ENCODE measurements at regions not wholly inside any gene's neighbourhood (a gene's known extent, or its start where the extent isn't known, plus 50 kb on each side); places are given as distances from the start of the nearest gene placed in this dataset.

DNA sequence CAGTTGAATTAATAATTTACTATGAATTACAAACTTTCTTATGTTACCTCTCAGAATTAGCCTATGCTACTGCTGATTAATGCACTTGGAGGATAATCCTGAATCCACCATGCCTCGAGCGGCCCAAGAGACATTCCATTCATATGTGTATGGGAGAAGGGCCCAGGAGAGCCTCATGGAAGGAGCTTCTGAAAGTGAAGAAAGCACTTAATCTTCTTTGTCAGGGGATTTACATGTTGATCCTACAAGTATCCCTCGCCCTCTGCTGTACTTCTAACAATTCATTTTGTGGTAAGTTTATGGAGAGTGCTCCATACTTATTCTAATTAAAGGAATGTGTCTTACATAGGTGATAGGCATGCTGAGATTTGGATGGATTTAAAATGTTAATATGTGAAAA, 1189.1 kb upstream of the NXPH2 start:
- no peaks in the 10 kb centered on the region for H3K27me3 Mint-ChIP-seq (ENCODE audit: unreplicated experiment)
- TF ChIP-seq, protein P1, sequence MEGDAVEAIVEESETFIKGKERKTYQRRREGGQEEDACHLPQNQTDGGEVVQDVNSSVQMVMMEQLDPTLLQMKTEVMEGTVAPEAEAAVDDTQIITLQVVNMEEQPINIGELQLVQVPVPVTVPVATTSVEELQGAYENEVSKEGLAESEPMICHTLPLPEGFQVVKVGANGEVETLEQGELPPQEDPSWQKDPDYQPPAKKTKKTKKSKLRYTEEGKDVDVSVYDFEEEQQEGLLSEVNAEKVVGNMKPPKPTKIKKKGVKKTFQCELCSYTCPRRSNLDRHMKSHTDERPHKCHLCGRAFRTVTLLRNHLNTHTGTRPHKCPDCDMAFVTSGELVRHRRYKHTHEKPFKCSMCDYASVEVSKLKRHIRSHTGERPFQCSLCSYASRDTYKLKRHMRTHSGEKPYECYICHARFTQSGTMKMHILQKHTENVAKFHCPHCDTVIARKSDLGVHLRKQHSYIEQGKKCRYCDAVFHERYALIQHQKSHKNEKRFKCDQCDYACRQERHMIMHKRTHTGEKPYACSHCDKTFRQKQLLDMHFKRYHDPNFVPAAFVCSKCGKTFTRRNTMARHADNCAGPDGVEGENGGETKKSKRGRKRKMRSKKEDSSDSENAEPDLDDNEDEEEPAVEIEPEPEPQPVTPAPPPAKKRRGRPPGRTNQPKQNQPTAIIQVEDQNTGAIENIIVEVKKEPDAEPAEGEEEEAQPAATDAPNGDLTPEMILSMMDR (IDR thresholded peaks at IDR 0.05; ENCODE audit: partially characterized antibody, unreplicated experiment): no peak
- peaks cover 3% of the 10 kb centered on the region for H3K9me3 Mint-ChIP-seq (ENCODE audit: unreplicated experiment)
- H3K4me1 Mint-ChIP-seq (ENCODE audit: low read depth, unreplicated experiment): peaks cover 11% of the 10 kb centered on the region
- H3K4me3 Mint-ChIP-seq (ENCODE audit: unreplicated experiment): no peak overlapping the region
- H3K36me3 Mint-ChIP-seq (ENCODE audit: unreplicated experiment): no peaks in the 10 kb centered on the region
- DNase-seq: no peak
- H3K27ac Mint-ChIP-seq (ENCODE audit: unreplicated experiment): no peak overlapping the region

DNA sequence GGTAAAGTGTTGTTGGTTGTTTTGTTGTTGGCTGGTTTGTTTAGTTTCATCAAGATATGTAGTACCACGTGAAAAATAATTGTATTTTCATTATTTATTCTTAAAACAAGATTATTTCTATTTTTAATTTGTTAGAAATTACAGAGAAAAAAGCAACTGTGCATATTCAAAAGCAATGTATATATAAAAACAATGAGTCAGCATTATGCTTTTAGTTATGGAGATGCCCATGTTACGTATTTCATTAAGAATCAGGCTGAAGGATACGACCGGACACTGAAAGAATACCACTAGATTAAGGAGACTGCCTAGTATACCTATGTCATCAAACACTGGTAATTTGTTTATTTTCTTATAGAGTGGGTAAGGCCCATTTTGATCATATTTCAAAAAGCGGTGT, 1188.4 kb upstream of the NXPH2 start:
- Mint-ChIP-seq H3K36me3 (ENCODE audit: unreplicated experiment) (no peaks in the 10 kb centered on the region), H3K4me3 (ENCODE audit: unreplicated experiment) (no peak overlapping the region), H3K4me1 (ENCODE audit: low read depth, unreplicated experiment) (peaks cover 11% of the 10 kb centered on the region), H3K9me3 (ENCODE audit: unreplicated experiment) (peaks cover 2% of the 10 kb centered on the region), H3K27ac (ENCODE audit: unreplicated experiment) (no peak overlapping the region), H3K27me3 (ENCODE audit: unreplicated experiment) (no peaks in the 10 kb centered on the region)
- TF ChIP-seq, protein P1 (IDR thresholded peaks at IDR 0.05; ENCODE audit: partially characterized antibody, unreplicated experiment): no peak
- no peak for DNase-seq

DNA sequence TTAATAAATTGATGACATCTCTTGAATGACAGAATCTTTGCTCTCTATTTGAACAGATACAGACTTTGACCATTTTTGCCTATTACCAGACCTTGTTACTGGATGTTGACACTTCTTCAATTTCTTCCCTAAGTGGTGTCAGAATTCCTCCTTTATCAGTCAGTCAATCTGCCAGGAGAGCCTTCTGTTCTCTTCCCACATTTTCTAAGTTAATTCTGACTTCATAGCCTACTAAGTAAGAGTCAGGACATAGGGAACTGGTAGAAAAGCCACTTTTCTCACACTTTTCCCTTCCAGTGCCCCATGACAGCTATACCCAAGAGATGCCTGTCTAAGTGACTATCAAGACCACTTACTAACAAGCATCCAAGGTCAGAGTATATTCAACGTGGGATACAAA, 1187.5 kb upstream of the NXPH2 start:
- TF ChIP-seq, protein P1 (IDR thresholded peaks at IDR 0.05; ENCODE audit: partially characterized antibody, unreplicated experiment): no peak
- Mint-ChIP-seq H3K27me3 (ENCODE audit: unreplicated experiment) (no peaks in the 10 kb centered on the region), H3K36me3 (ENCODE audit: unreplicated experiment) (no peaks in the 10 kb centered on the region), H3K4me1 (ENCODE audit: low read depth, unreplicated experiment) (peaks cover 11% of the 10 kb centered on the region), H3K9me3 (ENCODE audit: unreplicated experiment) (peaks cover 2% of the 10 kb centered on the region), H3K27ac (ENCODE audit: unreplicated experiment) (no peak overlapping the region), H3K4me3 (ENCODE audit: unreplicated experiment) (no peak overlapping the region)
- DNase-seq: no peak

DNA sequence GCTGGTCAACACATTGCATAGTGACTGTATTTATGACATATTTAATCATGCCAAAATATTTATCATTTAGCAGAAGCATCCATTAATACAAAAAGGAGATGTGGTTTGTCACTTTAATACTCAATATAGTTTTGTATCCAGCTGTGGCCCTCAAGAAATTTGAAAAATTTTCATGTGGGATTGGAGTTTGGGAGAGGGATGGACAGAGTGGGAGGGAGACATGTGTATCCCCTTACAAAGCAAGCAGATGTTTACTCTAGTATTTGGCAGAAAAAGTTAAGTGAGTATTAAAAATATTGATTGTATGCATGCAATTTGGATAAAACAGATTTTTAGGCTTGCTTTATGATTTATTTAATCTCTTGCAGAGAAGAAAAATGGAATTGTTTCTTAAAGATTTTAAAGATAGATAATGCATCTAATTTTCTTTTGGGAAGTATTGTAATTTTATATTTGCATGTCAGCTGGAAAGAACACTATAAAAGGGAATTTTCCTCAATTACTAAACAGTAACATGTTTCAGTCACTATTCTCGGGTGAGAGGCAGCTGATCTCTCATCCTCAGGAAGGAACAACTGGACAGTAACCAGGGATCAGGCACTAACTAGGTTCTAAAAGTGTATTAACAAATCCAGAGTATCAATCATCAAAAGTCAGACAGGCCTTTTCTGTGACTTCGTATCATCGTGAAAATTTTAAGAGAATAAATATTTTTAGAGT, 1184.7 kb upstream of the NXPH2 start:
- Mint-ChIP-seq H3K9me3 (ENCODE audit: unreplicated experiment) (no peaks in the 10 kb centered on the region), H3K36me3 (ENCODE audit: unreplicated experiment) (peaks cover 10% of the 10 kb centered on the region), H3K27me3 (ENCODE audit: unreplicated experiment) (no peaks in the 10 kb centered on the region), H3K4me1 (ENCODE audit: low read depth, unreplicated experiment) (peaks cover 11% of the 10 kb centered on the region), H3K4me3 (ENCODE audit: unreplicated experiment) (no peak overlapping the region), H3K27ac (ENCODE audit: unreplicated experiment) (no peak overlapping the region)
- no peak for DNase-seq
- TF ChIP-seq, protein P1 (IDR thresholded peaks at IDR 0.05; ENCODE audit: partially characterized antibody, unreplicated experiment): no peak

DNA sequence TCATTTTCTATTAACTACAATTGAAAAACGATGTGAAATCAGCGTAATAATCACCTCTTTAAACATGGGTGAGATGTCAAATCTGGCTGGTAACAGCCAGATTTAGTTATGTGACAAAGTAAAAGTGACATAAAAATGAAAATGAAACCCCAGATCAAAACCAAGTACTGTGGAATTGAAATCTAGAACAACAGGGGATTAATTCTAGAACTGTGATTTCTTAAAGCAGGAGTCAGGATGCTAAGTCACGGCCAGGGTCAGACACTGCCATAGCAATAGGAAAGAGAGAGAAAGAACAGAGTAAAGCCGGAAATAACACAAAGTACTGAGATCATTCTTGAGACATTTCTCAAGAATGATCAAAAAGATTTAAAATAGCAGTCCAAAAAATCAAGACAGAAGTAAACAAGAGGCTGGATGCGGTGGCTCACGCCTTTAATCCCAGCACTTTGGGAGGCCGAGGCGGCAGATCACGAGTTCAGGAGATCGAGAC, 1183.7 kb upstream of the NXPH2 start:
- H3K4me3 Mint-ChIP-seq (ENCODE audit: unreplicated experiment): no peak overlapping the region
- no peaks in the 10 kb centered on the region for H3K27me3 Mint-ChIP-seq (ENCODE audit: unreplicated experiment)
- H3K36me3 Mint-ChIP-seq (ENCODE audit: unreplicated experiment): peaks cover 10% of the 10 kb centered on the region
- peaks cover 9% of the 10 kb centered on the region for H3K4me1 Mint-ChIP-seq (ENCODE audit: low read depth, unreplicated experiment)
- H3K9me3 Mint-ChIP-seq (ENCODE audit: unreplicated experiment): no peaks in the 10 kb centered on the region
- DNase-seq: no peak
- H3K27ac Mint-ChIP-seq (ENCODE audit: unreplicated experiment): no peak overlapping the region
- TF ChIP-seq, protein P1 (IDR thresholded peaks at IDR 0.05; ENCODE audit: partially characterized antibody, unreplicated experiment): no peak

Measured in glutamatergic neuron (in vitro differentiated cells).